ENCODE measurements at regions not wholly inside any gene's neighbourhood (a gene's known extent, or its start where the extent isn't known, plus 50 kb on each side); places are given as distances from the start of the nearest gene placed in this dataset. TPM values are rescaled to one million over a fixed set of nuclear protein-coding genes. Genes with fewer than 3 reads are reported as not detected.

DNA sequence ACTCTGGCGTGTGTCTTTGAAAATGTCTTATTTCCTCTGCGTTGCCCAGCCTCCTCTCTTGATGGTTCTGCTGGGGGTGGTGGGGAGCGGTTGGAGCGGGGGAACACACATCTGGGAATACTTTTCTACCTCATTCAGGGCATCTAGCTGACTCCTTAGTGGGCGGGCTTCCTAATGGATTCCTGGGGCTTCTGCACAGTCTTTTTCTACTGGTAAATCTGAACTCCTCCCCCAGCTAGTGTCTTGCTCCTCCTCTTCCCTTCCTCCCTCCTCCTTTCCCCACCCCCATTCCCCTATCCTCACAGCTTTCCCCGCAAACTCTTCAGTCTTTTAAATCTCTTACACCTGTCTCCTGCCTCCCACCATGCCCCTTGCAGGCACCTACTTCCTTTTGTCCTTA is 74.4 kb downstream of the PRL start:
- no peak overlapping the region for H3K4me3 ChIP-seq (ENCODE audit: low read depth, low read length)
- no peak for DNase-seq (ENCODE audit: low read depth)
- TF ChIP-seq, protein P1, sequence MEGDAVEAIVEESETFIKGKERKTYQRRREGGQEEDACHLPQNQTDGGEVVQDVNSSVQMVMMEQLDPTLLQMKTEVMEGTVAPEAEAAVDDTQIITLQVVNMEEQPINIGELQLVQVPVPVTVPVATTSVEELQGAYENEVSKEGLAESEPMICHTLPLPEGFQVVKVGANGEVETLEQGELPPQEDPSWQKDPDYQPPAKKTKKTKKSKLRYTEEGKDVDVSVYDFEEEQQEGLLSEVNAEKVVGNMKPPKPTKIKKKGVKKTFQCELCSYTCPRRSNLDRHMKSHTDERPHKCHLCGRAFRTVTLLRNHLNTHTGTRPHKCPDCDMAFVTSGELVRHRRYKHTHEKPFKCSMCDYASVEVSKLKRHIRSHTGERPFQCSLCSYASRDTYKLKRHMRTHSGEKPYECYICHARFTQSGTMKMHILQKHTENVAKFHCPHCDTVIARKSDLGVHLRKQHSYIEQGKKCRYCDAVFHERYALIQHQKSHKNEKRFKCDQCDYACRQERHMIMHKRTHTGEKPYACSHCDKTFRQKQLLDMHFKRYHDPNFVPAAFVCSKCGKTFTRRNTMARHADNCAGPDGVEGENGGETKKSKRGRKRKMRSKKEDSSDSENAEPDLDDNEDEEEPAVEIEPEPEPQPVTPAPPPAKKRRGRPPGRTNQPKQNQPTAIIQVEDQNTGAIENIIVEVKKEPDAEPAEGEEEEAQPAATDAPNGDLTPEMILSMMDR (IDR thresholded peaks at IDR 0.05; ENCODE audit: insufficient read depth, low read length): no peak

DNA sequence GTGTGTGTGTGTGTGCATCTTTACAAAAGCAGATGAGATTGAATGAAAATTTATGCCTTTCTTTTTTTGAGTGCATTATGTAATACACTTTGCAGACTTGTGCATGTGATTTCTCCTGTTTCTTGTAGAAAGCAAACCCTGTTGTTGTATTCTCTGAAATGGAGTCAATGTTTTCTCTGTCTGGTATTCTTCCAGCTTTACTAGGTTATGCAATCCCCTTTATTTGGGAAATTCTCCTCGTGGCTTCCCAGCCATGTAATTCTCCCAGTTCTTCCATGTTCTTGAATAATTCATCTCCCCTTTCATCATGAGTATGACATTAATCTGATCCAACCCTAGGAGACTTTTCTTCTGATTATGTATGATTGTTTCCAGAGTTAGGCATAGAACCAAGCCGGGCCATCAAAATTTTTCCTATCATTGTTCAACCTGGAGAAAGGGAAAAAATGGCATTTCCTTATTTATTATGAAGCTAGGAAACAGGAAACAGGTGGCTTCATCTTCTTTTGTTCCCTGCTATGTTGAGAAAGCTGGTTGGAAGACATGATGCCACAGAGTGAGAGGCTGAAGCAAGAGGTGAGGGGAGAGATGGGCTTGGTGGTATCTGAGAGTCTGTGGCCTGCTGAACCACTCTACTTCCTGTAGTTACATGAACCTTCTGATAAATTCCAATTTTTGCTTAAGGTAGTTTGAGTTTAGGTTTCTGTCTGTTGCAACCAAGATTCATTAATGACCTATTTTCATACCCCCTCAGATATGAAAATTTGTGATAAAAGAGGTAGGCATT is 68.8 kb downstream of the PRL start:
- peak; percentile 41 for DNase-seq (ENCODE audit: low read depth)
- no peak overlapping the region for H3K4me3 ChIP-seq (ENCODE audit: low read depth, low read length)
- TF ChIP-seq, protein P1 (IDR thresholded peaks at IDR 0.05; ENCODE audit: insufficient read depth, low read length): no peak

GRCh38 chr6:22231050-22231449 is 65.8 kb downstream of the PRL start:
- DNase-seq (ENCODE audit: low read depth): no peak
- TF ChIP-seq, protein P1 (IDR thresholded peaks at IDR 0.05; ENCODE audit: insufficient read depth, low read length): no peak
- no peak overlapping the region for H3K4me3 ChIP-seq (ENCODE audit: low read depth, low read length)

DNA sequence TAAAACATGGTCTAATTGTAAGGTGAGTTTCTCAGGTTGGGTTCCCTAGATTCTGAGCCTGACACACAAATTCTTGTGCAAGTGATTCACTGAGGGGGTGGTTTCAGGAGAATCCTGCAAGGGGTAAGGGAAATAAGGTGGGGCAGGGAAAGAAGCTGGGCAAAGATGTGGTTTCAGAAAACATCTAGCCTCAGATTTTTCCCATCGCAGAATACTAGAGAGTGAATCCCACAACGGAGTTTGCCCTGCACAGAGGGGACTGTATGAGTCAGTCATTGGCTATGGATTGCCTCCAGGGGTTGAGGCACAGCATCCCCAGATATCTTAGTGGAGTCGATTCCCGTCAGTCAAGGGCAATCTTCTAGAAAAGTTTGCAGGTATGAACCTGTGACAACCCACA is 65.2 kb downstream of the PRL start:
- TF ChIP-seq, protein P1 (IDR thresholded peaks at IDR 0.05; ENCODE audit: insufficient read depth, low read length): no peak
- DNase-seq (ENCODE audit: low read depth): no peak
- H3K4me3 ChIP-seq (ENCODE audit: low read depth, low read length): no peak overlapping the region

DNA sequence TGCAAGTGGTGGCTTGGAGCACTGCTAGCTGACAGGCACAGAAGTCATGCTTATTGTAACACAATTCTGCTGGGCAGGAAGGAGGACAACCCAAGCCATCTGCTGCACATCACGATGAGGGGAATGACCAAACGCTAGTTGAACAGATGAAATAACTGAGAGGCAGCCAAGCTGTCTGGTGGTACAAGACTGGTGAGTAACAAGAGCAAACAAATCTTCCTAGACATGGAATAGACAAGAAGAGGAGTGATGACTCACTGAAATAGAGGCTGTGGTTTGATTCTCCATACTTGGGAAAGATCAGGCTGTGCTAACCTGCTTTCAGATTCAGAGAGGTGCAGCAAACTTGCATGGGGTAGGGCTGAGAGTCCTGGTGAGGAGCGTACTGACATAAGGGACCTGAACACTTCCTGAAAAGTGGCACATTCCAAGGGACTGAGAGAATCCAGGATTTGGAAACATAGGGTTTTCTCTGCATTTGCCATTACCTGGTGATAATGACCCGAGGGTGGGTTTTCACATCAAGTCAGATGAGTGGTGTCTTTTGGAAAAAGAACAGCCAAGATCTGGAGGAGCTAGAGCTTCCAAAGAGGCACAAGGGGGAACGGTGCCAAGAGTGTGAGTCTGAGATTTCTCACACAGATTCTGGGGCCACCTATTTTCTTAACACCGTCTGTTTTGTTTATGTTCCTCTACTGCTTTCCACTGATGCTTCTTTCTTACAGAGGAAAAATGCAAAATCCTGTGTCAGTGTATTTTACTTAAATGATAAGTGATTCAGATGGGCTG is 60.0 kb downstream of the PRL start:
- TF ChIP-seq, protein P1 (IDR thresholded peaks at IDR 0.05; ENCODE audit: insufficient read depth, low read length): no peak
- no peak overlapping the region for H3K4me3 ChIP-seq (ENCODE audit: low read depth, low read length)

More for the DNA sequence above, 60.0 kb downstream of the PRL start:
- DNase-seq (ENCODE audit: low read depth): peak; percentile 73

Small RNA genes in the stretch of these regions (small RNA-seq; reads per million reads assigned to genes)
- not detected for gene AL136313.1
